Colonic mucosa (tissue), 4 donors: ENCODE measurements at regions not wholly inside any gene's neighbourhood (a gene's known extent, or its start where the extent isn't known, plus 50 kb on each side); places are given as distances from the start of the nearest gene placed in this dataset.

ENCODE experiments used
- DNase-seq: peaks from one replicate; pipeline ENCODE4 v3.0.0-alpha.2; 2020
- H3K27ac ChIP-seq: fragments of 200-600 bp; one replicate; pipeline ENCODE4 v1.8.0; 2021
- H3K27me3 ChIP-seq: fragments of 200-600 bp; one replicate; pipeline ENCODE4 v1.8.0; 2021
- H3K36me3 ChIP-seq: fragments of 200-600 bp; one replicate; pipeline ENCODE4 v1.8.0; 2021
- H3K4me1 ChIP-seq: fragments of 200-600 bp; one replicate; pipeline ENCODE4 v1.8.0; 2021; ENCODE audit warnings: mild to moderate bottlenecking
- H3K4me3 ChIP-seq: fragments of 200-600 bp; one replicate; pipeline ENCODE4 v1.8.0; 2021
- H3K9ac ChIP-seq, 2 donors: one replicate each; pipeline ENCODE4 v1.7.0; 2013; ENCODE audit warnings: control low read depth in 2 of 2, low read depth in 2 of 2, low read length in 2 of 2
- H3K9me3 ChIP-seq: fragments of 200-600 bp; one replicate; pipeline ENCODE4 v1.8.0; 2021
- CTCF ChIP-seq: fragments of 200-600 bp; IDR thresholded peaks from one replicate; pipeline ENCODE4 v1.8.0; 2022; ENCODE audit warnings: antibody characterized with exemption, mild to moderate bottlenecking
- intact Hi-C: fragments of 100-400 bp; cut with DNase I; formaldehyde crosslinking; loops from one replicate; pipeline ENCODE4 v1.14.1; 2022
- donor health status: healthy.
- donor health status: DM: no; HTN: no; CAD: no.
- donor health status: DM: no; HTN: no; CAD: no.

GRCh38 chr6:133764008-133764753 lies 124.7 kb upstream of the TCF21 start:
- Histone ChIP-seq H3K4me3 (no peak overlapping the region), H3K36me3 (no peaks in the 10 kb centered on the region), H3K9me3 (no peaks in the 10 kb centered on the region), H3K27ac (no peak overlapping the region), H3K4me1 (no peaks in the 10 kb centered on the region), H3K9ac (no peak overlapping the region), H3K27me3 (no peaks in the 10 kb centered on the region)
- no peak for TF ChIP-seq CTCF
- intact Hi-C loops = no loop called here
- no peak for DNase-seq

DNA sequence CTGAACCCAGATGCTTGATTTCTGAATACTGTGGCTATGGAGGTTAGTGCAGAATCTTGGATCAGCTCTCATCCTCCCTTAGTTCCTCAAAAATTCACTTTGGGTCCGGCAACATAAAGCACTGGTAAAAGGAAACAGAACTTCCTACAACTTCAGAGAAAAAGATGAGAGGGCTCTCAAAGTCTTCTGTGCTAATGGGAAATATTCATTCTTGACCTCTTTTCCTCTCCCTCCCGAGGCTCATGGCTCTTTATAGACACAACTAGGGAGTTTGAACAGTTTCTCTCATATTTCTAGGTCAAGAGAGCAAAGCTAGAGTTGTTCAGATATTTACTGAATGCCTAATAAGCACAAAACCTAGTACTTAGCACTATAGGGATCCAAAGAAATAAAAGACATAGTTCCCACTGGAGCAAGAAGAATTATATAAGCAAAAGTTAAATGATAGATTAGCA lies 124.1 kb upstream of the TCF21 start:
- no peak overlapping the region for H3K4me3 ChIP-seq
- DNase-seq = no peak
- intact Hi-C loops = no loop called here
- H3K27me3 ChIP-seq = no peaks in the 10 kb centered on the region
- H3K36me3 ChIP-seq = no peaks in the 10 kb centered on the region
- H3K9ac ChIP-seq = no peak overlapping the region
- no peaks in the 10 kb centered on the region for H3K4me1 ChIP-seq
- no peaks in the 10 kb centered on the region for H3K9me3 ChIP-seq
- no peak for TF ChIP-seq CTCF
- H3K27ac ChIP-seq = no peak overlapping the region

DNA sequence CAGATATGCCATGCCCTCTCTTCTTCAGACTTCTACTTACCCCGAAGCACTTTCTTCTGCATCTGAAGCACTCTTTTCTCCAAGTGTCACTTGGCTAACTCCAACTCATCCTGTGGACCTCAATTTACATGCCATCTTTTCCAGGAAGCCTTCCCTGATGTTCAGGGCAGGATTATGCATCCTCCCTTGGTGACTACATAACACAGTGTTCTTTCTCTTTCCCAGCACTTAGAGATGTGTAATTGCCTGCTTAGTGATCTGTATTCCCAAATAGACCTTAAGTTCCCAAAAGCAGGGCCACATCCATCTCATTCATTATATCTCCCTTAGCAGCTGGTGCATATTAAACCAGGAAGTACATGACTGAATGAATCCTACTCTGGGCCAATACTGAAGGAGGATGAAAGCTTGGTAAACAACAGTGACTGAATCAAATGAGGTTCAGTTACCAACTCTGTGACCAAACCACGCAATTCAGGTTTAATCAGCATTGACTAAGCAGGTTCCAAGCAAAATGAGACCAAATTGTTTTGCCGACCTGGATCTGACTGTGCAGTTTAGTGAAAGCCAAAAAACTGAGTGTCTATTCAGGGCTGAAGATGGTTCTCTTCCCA lies 121.4 kb upstream of the TCF21 start:
- Histone ChIP-seq H3K4me3 (no peak overlapping the region), H3K9ac (no peak overlapping the region), H3K27ac (no peak overlapping the region), H3K36me3 (no peaks in the 10 kb centered on the region), H3K27me3 (no peaks in the 10 kb centered on the region), H3K4me1 (no peaks in the 10 kb centered on the region), H3K9me3 (no peaks in the 10 kb centered on the region)
- intact Hi-C loops = no loop called here
- TF ChIP-seq CTCF = no peak
- no peak for DNase-seq

DNA sequence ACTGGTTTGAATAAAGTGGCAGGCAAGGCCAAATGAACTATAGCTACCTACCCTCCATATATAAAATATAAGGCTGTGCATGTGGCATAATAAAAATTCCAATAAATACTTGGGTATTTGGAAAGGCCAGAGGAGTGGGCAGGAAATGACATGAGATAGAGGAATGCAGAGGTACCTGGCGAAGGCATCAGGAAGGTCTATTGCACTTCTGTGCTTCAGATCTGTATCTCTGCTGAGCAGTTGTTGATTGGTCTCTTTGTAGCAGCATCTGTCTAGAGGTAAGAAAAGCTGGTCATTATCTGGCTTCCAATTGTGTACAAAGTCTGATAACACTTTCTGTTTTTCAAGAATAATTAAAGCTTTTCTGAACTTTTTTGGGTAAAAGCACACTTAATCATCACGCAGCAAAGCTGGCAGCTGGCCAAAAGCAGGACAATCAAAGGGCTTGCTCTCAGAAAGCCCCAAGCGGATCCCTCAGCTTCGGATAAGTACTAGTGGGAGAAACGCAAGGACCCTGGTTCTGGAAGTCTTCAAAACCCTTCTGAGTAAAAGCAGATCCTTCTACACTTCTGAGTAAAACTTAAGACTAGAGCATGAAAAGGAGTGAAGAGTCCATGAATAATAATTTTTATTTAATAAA lies 120.1 kb upstream of the TCF21 start:
- TF ChIP-seq CTCF = no peak
- Histone ChIP-seq H3K9ac (no peak overlapping the region), H3K4me1 (no peaks in the 10 kb centered on the region), H3K4me3 (no peak overlapping the region), H3K27me3 (no peaks in the 10 kb centered on the region), H3K9me3 (no peaks in the 10 kb centered on the region), H3K27ac (no peak overlapping the region), H3K36me3 (no peaks in the 10 kb centered on the region)
- intact Hi-C loops = no loop called here
- no peak for DNase-seq

- Histone ChIP-seq H3K27ac (no peak overlapping the region), H3K4me3 (no peak overlapping the region), H3K9me3 (no peaks in the 10 kb centered on the region), H3K27me3 (no peaks in the 10 kb centered on the region), H3K36me3 (no peaks in the 10 kb centered on the region), H3K4me1 (no peaks in the 10 kb centered on the region), H3K9ac (no peak overlapping the region)
- intact Hi-C loops = no loop called here
- TF ChIP-seq CTCF = no peak
- no peak for DNase-seq
These were observed 119.5 kb upstream of the TCF21 start for GRCh38 chr6:133769463-133769862.
